ENCODE measurements at regions not wholly inside any gene's neighbourhood (a gene's known extent, or its start where the extent isn't known, plus 50 kb on each side); places are given as distances from the start of the nearest gene placed in this dataset.
"Not testable (repeated sequence)": the region's sequence is repeated elsewhere in the genome, so short reads cannot be mapped to it uniquely, and the experiment has no call there.

DNA sequence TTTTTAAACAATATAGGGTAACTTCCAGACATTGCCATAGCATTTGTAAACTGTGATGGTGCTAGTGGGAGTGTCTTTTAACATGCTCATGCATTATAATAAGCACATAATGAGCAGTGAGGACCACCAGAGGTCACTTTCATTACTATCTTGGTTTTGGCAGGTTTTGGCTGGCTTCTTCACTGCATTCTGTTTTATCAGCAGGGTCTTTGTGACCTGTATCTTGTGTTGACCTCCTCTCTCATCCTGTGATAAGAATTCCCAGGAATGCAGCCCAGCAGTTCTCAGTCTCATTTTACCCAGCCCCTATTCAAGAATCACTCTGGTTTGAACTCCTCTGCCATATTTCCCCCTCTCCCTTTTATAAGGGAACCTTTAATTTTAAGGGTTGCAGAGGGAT, 91.3 kb downstream of the ZNF467 start:
- DNase-seq (ENCODE audit: low read depth) = no peak

DNA sequence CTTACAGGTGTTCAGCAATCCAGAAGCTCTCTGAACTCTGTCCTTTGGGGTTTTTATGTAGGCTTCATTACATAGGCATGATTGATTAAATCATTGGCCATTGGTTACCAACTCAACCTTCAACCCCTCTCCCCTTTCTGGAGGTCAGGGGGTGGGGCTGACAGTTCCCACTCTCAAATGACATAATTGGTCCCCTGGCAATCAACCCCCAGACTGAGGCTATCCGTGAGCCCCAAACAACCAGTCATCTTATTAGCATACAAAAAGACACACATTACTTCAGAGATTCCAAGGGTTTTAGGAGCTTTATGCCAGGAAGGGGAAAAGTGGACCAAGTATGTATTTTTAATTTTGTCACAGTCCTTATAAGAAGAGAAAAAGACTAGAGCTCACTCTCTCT, 92.1 kb downstream of the ZNF467 start:
- no peak for DNase-seq (ENCODE audit: low read depth)

DNA sequence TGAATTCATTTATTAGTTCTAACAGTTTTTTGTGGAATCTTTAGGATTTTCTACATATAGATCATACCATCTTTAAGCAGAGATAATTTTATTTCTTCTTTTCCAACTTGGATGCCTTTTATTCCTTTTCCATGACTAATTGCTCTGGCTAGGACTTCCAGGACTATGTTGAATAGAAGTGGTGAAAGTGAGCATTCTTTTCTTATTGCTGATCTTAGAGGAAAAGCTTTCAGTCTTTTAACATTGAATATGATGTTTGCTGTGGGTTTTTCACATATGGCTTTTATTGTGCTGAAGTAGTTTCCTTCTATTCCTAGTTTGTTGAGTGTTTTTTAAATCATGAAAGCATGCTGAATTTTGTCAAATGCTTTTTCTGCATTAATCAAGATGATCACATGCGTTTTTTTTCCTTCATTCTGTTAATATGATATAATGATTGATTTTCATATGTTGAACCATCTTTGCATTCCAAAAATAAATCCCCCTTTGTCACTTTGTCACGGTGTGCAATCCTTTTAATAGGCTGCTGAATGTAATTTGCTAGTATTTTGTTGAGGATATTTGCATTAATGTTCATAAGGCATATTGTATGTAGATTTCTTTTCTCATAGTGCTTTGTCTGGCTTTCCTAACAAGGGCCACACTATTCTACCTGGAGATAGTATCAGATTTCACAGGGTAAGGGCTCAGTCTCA, 92.9 kb downstream of the ZNF467 start:
- no peak for DNase-seq (ENCODE audit: low read depth)

DNA sequence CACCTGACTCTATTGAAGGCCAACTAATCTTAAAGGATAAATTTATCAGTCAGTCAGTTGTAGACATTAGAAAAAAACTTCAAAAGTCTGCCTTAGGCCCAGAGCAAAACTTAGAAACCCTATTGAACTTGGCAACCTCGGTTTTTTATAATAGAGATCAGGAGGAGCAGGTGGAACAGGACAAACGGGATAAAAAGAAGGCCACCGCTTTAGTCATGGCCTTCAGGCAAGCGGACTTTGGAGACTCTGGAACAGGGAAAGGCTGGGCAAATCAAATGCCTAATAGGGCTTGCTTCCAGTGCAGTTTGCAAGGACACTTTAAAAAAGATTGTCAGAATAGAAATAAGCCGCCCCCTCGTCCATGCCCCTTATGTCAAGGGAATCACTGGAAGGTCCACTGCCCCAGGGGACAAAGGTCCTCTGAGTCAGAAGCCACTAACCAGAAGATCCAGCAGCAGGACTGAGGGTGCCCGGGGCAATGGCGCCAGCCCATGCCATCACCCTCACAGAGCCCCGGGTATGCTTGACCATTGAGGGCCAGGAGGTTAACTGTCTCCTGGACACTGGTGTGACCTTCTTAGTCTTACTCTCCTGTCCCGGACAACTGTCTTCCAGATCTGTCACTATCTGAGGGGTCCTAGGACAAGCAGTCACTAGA, 98.5 kb downstream of the ZNF467 start:
- DNase-seq (ENCODE audit: low read depth) = not testable (repeated sequence)

DNA sequence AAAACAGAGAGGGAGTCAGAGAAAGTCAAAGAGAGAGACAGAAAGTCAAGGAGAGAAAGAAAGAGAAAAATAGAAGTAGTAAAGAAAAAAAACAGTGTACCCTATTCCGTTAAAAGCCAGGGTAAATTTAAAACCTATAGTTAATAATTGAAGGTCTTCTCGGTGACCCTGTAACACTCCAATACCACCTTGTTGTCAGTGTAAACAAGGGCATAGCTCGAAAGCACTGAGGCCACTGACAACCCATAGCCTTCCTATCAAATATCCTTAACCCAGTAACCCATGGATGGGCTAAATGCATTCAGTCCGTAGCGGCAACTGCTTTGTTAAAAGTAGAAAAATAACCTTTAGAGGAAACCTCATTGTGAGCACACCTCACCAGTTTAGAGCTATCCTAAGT, 100.4 kb downstream of the ZNF467 start:
- no peak for DNase-seq (ENCODE audit: low read depth)

DNA sequence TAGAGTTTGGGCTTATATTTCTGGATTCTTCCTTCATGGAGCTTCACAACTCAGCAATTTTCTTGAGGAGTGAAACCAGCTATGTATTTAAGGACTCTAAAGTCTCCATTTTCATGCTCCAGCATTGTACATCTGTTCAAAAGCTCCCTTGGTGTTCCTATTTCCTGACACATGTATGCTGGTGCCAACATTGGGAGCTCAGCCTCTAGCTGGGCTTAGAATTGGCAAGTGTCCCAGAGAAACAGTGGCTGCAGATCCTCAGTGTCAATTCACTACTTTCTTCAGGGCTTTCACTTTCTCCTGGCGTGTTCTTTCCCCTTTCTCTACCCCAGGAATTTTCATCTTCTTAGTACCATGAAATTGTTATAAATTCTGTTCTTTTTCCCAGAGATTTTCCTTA, 103.1 kb downstream of the ZNF467 start:
- no peak for DNase-seq (ENCODE audit: low read depth)

DNA sequence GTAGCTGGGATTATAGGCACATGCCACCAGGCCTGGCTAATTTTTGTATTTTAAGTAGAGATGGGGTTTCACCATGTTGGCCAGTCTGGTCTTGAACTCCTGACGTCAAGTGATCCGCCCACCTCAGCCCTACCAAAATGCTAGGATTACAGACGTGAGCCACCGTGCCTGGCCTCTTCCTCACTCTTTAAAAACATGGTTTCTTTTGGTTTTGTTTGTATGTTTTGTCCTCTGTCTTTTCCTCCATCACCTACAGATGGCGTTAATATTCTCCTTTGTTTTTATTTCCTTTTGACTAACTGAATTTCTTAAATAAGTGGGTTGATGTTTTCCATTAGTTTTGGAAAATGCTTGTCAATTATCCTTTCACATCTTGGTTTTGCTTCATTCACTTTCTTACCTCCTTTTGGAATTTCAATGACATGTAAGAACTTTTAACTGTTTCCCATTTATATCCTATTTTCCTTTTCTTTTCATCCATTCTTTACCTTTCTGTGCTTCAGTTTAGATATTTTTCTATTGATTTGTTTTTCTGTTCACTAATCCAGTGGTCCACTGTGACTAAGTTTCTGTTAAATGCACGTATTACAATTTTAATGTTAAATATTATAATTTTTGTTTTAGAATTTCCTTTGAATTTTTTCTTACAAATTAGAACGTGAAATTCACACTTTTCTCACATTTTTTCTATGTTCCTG, 104.1 kb downstream of the ZNF467 start:
- DNase-seq (ENCODE audit: low read depth) = no peak

DNA sequence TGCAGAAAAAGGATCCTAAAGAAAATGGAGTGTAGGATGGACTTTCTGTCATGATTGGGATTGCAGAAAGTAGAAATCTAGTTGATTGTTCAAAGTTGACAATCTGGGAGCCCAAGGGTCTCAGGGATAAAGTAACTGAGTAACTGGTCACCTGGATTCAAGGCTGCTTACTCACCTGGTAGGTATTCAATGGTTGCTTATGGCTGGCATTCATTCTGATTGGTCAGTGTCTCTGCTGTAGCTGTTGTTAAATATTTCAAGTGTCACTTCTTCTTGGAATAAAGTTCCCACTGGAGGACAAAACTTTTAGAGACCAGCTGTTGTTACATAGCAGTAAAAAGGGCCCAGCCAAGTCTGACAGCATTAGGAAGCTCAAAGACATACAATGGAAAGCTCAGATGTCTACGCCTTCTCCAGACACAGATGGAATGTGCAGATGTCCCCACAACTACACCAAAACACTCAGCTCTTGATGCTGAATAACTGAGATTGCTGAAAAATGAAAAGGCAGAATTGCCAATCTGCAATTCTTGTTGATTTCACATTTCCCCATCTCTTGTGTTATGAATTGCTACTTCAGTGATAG, 106.9 kb downstream of the ZNF467 start:
- DNase-seq (ENCODE audit: low read depth) = no peak

DNA sequence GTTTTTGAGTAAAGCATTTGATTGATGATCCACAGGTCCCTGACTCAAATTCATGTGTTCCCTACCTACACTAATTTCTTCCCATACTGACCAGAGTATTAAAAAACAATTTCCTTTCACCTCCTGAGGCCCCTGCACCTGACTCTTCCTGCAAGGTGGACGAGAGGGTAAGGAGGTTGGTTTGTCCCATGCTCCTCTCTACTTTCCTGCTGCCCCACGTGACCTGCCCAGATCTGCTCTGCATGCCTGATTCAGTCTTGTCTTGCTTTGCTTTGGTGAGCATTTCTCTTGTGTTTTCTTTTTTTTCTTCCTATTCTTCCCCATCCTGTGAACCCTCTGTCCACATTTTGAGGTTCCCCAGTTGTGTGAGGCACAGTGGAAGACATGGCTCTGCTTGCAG, 107.8 kb downstream of the ZNF467 start:
- DNase-seq (ENCODE audit: low read depth) = not testable (repeated sequence)

DNA sequence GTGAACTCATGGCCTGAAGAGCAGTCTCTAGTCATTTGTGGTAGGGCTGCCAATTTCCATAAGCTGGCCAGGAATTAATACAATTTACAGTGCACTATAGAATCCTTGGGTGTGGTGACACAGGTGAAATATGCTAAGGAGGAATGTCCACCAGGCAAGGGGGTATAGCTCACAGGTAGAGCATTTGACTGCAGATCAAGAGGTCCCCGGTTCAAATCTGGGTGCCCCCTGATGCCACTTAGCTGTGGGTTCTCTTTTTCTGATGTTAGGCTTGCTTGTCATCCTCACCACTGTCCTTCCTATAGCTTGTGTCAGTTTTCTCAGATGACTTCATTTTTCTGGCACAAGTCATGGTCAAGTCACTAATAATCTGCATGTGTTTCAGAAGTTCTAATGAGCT, 108.7 kb downstream of the ZNF467 start:
- no peak for DNase-seq (ENCODE audit: low read depth)

DNA sequence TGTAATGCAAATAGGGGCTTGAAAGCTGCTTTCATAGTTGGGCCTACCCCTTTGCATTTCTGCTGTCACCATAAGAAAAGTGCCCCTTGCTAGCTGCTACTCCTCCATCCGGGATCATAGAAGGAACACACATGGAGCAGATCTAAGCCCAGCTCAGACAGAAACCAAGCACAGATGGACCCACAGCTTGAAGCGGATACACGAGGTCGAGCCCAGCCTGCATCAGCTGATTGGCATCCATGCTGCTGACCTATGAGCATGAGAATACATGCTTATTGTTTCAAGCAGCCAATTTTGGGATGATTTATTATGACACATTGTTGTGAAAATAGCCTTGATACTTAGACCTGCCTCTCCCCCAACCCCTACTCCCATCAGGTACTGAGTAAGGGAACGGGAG, 109.2 kb downstream of the ZNF467 start:
- no peak for DNase-seq (ENCODE audit: low read depth)

DNA sequence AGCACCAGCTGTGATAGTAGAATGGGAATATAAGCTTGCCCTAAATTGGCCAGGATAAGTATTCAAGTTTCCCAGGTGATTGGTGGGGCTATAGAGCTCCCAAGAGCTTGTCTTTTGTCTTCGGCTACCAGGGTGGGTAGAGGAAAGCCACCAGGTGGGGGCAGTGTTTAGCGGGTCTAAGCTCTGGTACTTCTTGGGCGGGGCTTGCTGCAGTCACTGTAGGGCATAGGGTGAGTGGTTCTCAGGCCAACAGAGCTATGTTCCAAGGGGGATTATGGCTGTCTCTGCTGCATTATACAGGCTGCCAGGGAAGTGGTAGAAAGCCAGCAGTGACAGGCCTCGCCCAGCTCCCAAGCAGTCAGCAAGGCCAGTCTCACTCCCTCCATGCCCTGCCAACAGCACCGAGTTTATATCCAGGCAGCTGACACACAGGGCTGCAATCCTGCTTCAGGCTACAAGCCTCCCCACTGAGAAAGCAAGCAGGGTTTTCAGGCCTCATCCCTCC, 110.7 kb downstream of the ZNF467 start:
- peak; percentile 24 for DNase-seq (ENCODE audit: low read depth)

DNA sequence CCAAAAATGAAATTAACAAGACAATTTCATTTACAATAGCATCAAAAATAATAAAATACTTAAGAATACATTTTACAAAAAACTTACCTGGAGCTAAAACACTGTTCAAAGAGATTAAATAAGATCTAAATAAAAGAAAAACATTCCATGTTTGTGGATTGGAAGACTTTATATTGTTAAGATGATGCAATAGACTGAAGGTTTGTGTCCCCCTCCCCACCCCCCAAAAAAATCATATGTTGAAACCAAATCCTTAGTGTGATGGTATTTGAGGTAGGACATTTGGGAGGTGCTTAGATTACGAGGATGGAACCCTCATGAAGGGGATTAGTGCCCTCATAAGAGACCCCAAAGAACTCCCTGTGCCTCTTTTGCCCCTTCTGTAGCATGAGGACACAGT, 117.6 kb downstream of the ZNF467 start:
- DNase-seq (ENCODE audit: low read depth) = no peak

DNA sequence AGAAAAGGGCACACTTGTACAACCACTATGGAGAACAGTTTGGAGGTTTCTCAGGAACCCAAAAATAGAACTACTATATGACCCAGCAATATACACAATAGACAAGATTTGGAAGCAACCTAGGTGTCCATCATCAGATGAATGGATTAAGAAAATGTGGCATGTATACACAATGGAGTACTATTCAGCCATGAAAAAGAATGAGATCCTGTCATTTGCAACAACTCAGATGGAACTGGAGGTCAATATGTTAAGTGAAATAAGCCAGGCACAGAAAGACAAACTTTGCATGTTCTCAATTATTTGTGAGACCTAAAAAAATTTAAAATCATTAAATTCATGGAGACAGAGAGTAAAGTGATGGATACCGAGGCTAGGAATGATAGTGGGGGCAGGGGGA, 118.8 kb downstream of the ZNF467 start:
- DNase-seq (ENCODE audit: low read depth) = no peak

DNA sequence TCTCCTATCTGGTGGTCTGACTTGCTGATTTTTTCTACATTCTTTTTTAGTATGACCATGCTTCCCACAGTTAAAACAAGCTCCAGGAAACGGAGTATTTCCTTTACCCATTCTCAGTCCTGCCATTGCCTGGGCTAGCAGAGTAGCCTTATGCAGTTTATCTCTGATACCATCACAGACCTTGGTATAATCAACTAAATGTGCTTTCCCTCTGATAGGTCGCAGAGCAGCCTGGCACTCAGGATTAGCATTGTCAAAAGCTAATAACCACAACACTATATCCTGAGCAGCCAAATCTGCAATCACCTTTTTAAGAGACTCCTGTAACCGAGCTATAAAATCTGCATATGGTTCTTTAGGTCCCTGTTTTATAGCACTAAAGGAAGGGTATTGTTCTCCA, 123.2 kb downstream of the ZNF467 start:
- DNase-seq (ENCODE audit: low read depth) = not testable (repeated sequence)

DNA sequence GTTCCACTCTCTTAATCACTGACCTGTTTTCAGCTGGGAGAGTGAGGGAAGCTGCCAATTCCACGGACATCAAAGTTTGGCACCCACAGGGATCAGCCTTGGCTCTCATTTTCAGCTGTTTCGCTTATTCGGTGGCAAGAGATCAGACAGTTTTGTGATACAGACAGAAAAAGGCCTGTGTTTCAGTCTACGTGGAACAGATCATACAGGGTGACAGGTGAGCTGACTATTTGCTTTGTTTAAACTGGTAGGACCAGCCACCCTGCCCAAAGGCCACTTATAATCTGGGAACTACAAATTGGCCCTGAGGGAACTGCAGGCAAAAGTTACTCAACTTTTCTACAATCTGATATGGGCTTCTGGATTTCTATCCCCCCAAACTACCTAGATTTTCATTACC, 128.6 kb downstream of the ZNF467 start:
- no peak for DNase-seq (ENCODE audit: low read depth)

DNA sequence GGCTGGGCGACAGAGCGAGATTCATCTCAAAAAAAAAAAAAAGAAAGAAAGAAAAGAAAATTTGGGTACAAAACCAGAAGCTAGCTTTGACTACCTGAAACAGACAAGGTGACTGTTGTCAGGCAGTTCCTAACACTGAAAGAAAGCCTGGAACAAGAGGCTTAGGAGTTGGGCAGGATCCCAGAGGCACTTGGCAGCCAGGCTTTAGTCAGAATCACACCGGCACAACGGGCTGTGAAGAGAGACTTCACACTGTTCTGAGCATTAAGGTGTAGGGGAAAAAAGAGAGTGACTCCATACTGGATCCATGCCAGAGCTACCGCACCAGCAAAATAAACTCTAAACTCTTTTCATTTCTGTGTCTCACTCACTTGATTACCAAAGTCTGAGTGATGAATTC, 130.8 kb downstream of the ZNF467 start:
- no peak for DNase-seq (ENCODE audit: low read depth)

DNA sequence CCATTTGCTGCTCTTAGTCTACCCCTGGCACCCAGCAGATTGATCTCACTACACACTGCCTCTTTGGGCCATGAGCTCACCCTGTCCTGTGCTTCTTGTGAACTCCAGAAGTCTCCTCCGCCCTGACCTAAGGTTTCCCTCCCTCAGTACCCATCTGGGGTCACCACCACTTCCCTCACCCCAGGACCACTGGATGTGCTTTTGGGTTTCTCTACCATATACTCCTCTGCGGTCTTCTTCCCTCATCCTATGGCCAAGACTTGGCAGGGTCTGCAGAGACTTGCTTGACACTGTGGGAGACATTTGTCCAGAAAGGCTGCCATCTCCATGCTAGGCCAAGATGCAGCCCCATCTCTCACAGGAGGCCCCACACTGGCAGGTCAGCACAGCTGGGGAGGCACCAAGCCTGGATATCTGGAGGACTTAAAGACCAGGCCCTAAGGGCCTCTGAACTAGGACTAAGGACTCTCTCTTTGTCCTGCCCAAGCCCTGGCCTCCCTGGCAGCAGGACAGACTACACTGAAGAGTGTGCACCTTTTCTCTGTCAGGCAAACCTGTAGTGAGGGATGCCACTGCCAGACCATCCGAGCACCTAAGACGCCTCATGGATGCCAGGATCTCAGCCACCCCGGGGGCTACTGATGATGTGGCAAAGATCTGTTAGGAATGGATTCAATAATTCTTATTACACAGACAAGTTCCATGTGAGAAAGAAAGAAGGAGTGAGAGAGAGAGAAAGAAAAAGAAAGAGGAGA, 134.6 kb downstream of the ZNF467 start:
- DNase-seq (ENCODE audit: low read depth) = no peak

DNA sequence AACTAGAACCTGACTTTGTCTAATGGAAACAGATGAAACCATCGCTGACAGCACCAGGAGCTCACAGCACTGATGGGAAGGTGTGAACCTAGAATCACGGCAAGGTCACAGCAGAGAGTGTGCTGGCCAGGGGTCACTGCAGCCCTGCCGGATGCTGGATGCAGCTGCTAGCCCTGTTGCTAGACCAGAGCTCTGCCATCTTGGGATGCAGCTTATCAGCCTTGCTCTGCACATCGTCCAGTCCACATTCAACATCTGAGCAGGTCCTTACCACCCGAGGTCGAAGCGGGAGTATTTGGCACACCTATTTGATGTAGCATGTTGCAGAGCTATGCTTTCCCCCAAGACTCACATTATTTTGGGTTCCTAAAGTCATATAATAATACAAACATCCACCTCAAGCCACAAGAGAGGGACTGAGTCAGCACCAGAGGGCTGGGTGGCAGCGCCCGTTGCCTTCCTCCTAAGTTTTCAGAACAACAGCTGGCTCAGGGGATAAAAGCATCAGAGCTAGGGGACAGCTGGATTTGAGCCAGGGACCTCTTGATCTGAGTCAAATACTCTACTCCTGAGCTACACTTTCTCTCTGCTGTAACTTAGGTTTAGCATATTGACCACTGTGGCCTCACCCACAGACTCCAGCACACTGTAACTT, 135.3 kb downstream of the ZNF467 start:
- DNase-seq (ENCODE audit: low read depth) = no peak

DNA sequence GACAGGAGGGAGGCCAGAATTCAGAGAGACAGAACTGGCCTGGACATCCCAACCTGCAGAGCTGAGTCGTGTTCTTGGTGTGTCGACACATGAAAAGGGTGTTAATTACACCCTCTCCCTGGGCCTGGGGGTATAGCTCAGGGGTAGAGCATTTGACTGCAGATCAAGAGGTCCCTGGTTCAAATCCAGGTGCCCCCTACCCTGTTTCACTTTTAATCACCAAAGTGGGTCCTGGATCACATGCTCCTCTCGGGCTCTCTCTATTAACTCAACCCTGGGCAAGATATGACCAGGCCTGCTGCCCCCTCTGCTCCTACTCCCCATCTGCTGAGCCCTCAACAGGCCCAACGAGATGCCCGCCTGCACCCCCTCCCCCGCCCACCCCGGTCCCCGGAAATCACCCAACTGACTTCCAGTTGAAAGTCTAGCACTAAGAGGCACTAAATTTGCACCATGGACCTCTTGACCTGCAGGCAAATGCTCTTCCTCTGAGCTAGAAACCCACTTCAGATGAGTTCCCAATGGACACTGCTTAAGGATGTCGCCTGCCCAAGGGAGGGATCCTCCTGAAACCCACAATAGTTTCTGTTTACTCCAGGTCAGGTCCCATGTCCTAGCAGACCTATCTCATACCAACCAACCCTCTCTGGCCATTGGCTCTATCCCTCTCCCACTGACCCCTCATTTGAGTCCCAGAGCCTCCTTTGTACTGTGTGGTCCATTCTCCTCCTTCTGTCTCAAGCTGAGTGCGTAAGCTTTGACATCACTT, 137.6 kb downstream of the ZNF467 start:
- no peak for DNase-seq (ENCODE audit: low read depth)
